ENCODE measurements at regions not wholly inside any gene's neighbourhood (a gene's known extent, or its start where the extent isn't known, plus 50 kb on each side); places are given as distances from the start of the nearest gene placed in this dataset.

DNA sequence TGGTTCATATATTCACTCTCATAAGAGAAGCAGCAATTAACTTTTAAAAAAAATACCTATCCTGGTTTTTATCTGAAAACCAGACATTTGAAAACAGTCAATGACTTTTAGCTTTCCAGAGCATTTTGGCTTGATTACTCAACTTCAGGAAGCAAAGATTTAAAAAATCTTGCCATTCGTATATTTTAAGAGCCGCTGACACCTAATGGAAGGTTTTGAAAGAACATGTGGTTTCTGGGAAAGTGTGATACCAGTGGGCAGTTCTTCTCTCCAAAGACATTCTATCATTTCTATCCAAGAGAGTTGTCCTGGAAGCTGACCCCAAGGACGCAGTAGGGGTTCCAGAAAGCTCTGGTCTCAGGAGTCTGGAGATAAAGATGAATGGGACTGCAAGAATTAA is 234.7 kb downstream of the TTC32 start:
- TF ChIP-seq POLR2AphosphoS5 (IDR thresholded peaks at IDR 0.05; ENCODE audit: low read depth, low read length) = no peak
- TF ChIP-seq REST (IDR thresholded peaks at IDR 0.05; ENCODE audit: insufficient read depth in 1 of 2, low read depth in 2 of 2, low read length in 2 of 2) = no peak

All from PFSK-1 (cell line).